Fibroblast of lung (primary cell): ENCODE measurements at regions not wholly inside any gene's neighbourhood (a gene's known extent, or its start where the extent isn't known, plus 50 kb on each side); places are given as distances from the start of the nearest gene placed in this dataset.

ENCODE experiments used
- EZH2 ChIP-seq: IDR thresholded peaks from 2 replicates; pipeline ENCODE4 v1.5.1; 2012; ENCODE audit warnings: low read length, control low read depth, mild to moderate bottlenecking; ENCODE audit errors: missing control alignments
- TF ChIP-seq, protein P1 (sequence below), 2 donors: IDR thresholded peaks in 1 of 2; conservative IDR thresholded peaks in 1 of 2; 1 replicate in 1 of 2; 2 replicates in 1 of 2; pipeline ENCODE4 v1.5.1; 2011 to 2012; ENCODE audit warnings: low read length in 2 of 2, control low read depth in 1 of 2, inconsistent platforms in 1 of 2, low read depth in 1 of 2, mild to moderate bottlenecking in 1 of 2

DNA sequence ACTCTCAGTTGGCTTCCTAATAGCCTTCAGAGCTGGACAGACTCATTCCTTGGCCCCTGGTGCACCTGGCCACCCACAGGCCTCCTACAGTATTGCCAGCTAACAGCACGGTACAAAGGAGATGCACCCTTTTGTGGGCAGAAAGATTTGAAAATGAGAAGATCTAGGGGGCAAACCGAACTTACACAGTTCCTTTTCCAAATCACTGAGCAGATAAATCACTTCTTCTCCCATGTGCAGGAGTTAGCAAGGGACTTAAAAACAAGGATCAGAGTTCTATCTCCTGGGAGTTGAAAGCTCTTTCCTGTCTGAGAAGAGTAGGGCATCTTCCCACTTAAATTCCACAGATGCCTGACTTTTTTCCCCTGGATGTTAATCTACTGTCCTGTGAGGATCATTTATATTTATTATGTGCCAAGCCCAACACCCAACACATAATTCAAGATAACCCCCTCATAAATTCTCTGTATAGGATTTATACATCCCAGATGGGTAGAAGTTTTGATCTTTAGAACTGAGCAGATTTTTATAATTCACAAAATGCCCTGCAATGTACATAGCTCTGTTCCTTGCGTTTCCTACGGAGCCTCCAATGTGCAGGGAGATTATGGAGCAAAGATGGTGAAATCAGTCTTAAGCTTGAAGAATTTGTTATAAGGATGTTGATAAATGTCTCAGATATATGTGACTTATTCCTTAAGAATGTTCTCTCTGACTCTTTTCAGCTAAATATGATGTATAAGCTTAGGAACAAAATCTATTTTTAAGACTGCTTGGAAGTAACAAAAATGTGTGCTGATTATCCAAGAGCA lies 207.2 kb upstream of the DAPK1 start:
- TF ChIP-seq EZH2: no peak
- TF ChIP-seq, protein P1, sequence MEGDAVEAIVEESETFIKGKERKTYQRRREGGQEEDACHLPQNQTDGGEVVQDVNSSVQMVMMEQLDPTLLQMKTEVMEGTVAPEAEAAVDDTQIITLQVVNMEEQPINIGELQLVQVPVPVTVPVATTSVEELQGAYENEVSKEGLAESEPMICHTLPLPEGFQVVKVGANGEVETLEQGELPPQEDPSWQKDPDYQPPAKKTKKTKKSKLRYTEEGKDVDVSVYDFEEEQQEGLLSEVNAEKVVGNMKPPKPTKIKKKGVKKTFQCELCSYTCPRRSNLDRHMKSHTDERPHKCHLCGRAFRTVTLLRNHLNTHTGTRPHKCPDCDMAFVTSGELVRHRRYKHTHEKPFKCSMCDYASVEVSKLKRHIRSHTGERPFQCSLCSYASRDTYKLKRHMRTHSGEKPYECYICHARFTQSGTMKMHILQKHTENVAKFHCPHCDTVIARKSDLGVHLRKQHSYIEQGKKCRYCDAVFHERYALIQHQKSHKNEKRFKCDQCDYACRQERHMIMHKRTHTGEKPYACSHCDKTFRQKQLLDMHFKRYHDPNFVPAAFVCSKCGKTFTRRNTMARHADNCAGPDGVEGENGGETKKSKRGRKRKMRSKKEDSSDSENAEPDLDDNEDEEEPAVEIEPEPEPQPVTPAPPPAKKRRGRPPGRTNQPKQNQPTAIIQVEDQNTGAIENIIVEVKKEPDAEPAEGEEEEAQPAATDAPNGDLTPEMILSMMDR (conservative IDR thresholded peaks at IDR 0.05 in 1 of 2, IDR thresholded peaks at IDR 0.05 in 1 of 2; ENCODE audit: low read depth in 1 of 2, low read length in 2 of 2): peak; percentile 7 to 9
